HG02642 (cell line): ENCODE measurements at regions not wholly inside any gene's neighbourhood (a gene's known extent, or its start where the extent isn't known, plus 50 kb on each side); places are given as distances from the start of the nearest gene placed in this dataset.
"Not testable (repeated sequence)": the region's sequence is repeated elsewhere in the genome, so short reads cannot be mapped to it uniquely, and the experiment has no call there.

ENCODE experiments used
- ATAC-seq: cut with Tn5 transposase; IDR thresholded peaks from one replicate; pipeline ENCODE4 v1.9.1; 2021; ENCODE audit warnings: mild to moderate bottlenecking; ENCODE audit not compliant: unreplicated experiment, poor library complexity

- no peak for ATAC-seq
These were observed 243.1 kb upstream of the CXADR start for GRCh38 chr21:17269760-17270159.

- no peak for ATAC-seq
These were observed 242.6 kb upstream of the CXADR start for GRCh38 chr21:17270229-17270628.

DNA sequence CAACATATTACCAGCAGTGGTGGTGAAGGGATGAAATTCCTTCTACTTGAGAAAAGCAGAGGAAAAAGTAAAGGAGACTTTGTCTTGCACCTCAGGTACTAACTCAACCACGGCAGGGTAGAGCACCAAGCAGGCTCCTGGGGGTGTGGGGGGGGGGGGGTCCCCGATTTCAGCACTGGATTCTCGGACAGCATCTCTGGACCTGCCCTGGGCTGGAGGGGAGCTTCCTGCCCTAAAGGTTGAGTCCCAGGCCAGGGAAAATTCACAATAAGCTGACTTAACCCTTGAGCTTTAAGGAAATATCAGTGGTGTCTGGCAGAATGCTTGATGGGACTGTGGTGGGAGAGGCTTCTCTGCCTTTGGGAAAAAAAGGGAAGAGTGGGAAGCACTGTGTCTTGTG is 233.2 kb upstream of the CXADR start:
- ATAC-seq, result no peak

DNA sequence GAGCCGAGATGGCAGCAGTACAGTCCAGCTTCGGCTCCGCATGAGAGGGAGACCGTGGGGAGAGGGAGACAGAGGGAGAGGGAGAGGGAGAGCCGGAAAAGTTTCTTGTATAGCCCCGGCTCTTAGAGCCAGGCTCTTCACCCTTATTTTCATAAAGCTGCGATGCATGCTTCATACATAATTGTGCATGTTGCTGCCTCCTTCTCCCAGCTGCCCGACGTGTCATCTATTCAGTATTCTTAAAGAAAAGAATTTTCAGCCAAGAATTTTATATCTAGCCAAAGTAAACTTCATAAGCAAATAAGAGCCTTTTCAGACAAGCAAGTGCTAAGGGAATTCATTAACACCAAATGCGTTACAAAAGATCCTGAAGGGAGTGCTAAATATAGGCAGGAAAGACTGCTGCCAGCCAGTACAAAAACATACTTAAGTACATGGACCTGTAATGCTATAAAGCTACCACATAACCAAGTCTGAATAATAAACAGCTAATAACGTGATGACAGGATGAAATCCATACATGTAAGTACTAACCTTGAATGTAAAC is 219.8 kb upstream of the CXADR start:
- not testable (repeated sequence) for ATAC-seq

- no peak for ATAC-seq
These were observed 216.8 kb upstream of the CXADR start for GRCh38 chr21:17295997-17296396.

- ATAC-seq, result not testable (repeated sequence)
These were observed 213.3 kb upstream of the CXADR start for GRCh38 chr21:17299576-17299975.

GRCh38 chr21:17327715-17328114 is 185.1 kb upstream of the CXADR start:
- ATAC-seq, result not testable (repeated sequence)

DNA sequence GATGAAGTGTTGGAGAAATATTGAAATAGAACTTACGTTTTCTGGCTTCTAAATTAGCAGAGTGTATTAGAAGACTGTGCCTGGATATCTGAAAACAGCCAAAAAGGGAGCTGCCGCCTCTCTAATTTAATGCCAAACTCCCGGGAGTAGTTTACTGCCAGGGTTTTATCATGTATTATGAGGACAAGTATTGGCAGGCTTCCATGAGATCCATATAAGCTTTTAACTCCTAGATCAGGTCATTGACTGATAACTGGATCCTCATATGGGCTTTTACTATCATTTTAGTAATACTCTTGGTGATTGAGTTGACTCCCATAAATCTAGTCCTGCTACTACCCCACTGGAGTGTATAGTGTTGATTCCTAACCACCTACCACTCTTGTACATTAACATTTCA is 178.4 kb upstream of the CXADR start:
- ATAC-seq, result no peak

- ATAC-seq, result no peak
These were observed 172.8 kb upstream of the CXADR start for GRCh38 chr21:17340081-17340480.

DNA sequence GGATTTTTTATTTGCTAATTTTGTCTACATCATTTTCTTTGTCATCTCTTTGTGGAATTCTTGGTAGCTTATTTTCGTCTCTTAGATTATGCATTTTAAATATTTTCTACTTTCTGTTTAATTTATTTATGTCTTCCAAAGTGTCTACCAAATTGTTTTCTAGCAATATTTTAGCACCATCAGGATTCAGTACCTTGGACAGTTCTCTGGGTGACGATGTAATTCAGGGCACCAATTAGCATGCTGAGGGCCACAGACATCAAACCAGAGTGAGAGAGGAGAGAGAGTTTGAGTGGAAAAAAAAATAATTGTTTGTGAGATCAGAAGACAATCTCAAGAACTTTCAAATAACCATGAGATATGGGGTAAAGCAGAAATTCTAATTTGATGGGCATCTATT is 169.8 kb upstream of the CXADR start:
- no peak for ATAC-seq

DNA sequence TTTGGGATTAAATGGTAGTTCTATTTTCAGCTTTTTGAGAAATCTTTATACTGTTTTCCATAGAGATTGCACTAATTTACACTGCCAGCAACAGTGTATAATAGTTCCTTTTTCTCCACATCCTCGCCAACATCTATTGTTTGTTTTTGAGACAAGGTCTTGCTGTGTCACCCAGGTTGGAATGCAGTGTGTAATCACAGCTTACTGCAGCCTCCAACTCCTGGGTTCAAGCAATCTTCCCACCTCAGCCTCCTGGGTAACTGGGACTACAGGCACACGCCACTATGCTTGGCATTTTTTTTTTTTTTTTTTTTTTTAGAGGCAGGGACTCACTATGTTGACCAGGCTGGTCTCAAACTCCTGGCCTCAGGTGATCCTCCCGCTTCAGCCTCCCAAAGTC is 164.5 kb upstream of the CXADR start:
- ATAC-seq, result no peak

DNA sequence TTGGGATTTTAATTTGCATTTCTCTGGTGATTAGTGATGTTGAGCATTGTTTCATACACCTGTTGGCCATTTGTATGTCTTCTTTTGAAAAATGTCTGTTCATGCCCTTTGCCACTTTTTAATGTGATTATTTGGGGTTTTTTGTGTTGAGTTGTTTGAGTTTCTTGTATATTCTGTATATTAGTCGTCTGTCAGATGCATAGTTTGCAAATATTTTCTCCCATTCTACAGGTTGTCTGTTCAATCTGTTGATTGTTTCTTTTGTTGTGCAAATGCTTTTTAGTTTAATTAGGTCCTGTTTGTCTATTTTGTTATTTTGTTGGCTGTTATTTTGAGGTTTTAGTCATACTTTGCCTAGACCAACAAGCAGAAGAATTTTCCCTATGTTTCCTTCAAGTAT is 164.0 kb upstream of the CXADR start:
- no peak for ATAC-seq

DNA sequence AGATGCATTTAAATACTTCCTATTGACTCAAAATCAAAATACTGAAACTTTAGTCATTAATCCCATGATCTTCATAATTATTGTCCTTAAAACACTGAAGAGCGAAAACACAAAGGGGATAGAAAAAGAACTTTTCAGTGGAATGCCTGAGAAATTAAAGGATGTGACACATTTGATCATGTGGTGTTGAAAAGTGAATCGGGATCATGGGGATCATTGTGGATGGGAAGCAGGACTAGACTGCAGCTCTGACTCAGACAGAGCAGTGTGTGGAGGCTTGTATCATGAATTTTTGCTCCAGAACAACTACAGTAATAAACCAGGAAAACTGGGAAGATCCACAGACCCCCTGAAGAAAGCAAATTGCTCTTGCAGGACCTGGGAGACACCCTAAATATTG is 161.1 kb upstream of the CXADR start:
- no peak for ATAC-seq

- ATAC-seq, result no peak
These were observed 159.7 kb upstream of the CXADR start for GRCh38 chr21:17352996-17353655.

DNA sequence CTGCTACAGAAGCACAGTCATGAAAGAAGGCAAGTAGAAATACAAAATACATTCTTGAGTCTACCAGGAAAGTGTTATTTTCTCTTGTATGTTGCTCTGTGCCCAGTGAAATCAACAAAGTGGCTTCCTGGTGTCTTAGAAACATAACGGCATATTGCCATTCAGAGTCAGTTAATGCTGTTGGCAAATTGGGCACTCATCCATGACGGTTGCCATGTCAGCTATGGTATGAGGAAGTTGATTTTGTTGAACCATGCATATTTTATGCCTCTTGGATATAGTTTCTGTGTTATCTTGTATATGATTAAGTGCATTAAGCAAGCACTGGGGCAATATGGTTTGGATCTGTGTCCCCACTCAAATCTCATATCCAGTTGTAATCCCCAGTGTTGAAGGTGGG is 153.1 kb upstream of the CXADR start:
- ATAC-seq, result no peak

GRCh38 chr21:17368748-17369363 is 144.0 kb upstream of the CXADR start:
- no peak for ATAC-seq

- no peak for ATAC-seq
These were observed 142.6 kb upstream of the CXADR start for GRCh38 chr21:17370263-17370662.

DNA sequence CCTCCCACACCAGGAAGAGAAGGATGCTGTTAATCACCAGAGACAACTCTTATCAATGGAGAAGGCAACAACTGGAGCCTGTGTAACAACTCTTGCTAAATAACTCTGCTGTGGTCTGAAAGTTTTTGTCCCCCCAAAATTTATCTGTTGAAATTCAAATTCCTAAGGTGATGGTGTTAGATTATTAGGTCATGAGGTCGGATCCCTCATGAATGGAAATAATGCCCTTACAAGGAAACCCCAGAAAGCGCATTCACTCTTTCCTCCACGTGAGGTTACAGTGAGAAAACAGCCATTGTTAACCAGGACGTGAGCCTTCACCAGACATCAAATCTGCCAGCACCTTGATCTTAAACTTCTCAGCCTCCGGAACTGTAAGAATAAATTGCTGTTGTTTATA is 141.9 kb upstream of the CXADR start:
- ATAC-seq, result no peak

- ATAC-seq, result no peak
These were observed 141.4 kb upstream of the CXADR start for GRCh38 chr21:17371450-17371849.

DNA sequence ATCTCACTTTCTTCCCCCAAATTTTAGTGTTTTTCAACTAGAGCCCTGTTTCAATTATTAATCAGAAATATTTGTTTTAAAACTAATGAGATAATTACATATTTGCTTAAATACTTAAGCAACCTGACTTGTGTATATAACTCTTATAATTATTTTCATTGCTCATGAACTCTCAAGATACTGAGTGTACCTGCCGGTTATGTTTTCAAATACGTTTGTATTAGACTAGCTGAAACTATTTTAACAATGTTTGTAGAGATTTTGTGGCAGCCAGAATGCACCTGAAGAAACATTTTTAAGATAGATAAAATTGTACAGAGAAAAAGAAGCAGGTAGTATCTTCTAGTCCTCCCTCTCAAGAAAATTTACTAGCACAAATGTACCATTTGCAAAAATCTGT is 140.6 kb upstream of the CXADR start:
- ATAC-seq, result no peak

DNA sequence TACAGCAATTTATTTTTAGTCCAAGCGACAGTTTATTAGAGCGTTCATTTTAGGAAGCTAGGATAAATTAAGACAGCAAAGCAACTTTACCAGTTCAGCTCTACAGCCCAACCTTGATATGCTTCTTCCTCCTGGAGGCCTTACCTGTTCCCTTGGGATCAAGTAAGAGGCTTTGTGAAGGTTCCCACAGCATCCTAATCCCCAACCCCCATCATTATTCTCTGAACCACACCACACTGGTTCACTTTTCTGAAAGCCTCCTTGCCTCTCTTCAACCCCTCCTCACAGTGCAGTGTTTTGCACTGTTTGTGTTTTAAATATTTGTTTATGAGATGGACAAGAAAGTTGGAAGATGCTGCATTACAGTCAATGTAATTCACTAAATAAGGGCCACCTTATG is 126.3 kb upstream of the CXADR start:
- no peak for ATAC-seq

GRCh38 chr21:17387030-17387617 is 125.7 kb upstream of the CXADR start:
- ATAC-seq, result peak; percentile 76
